ENCODE measurements at regions not wholly inside any gene's neighbourhood (a gene's known extent, or its start where the extent isn't known, plus 50 kb on each side); places are given as distances from the start of the nearest gene placed in this dataset.

DNA sequence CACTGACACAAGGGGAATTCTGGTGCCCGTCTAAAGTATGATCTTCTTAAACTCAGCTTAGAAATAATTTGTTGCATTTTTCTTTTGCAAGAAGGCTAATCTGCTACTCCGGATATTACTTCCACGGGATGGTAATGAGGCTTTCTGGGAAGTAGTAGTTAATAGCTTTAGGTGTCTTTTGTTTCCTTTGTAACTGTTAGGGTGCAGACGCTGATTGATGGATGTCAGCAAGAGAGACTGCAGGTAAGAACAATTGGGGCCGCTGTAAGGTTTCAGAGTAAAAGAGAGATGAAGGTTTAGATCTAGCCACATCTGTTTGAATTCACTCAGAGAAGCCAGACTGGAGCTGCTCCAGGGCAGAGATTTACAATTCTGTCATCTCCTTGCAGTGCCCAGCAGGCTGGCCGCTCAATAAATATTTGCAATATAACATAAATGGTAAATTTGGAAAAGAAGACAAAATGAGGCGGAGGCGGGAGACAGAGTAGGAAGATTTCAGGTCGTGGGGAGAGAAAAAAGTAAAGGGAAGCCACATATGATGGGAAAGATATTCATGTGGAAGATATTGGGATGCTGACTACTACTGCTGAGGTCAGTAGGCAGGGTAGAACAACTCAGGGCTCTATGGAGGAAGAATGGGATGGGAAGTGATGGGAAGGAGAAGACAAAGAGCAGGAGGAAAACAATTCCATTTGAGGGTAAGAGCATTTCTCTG is 320.5 kb downstream of the AASDHPPT start:
- H3K27me3 ChIP-seq (ENCODE audit: control insufficient read depth, insufficient read depth, low read length), result no peaks in the 10 kb centered on the region
- in situ Hi-C loops (cut with HindIII; ENCODE audit: low pct_unique_long_range_greater_than_20kb, low sequenced_read_pairs) (no loop called here), intact Hi-C loops (cut with micrococcal nuclease; ENCODE audit: unreplicated experiment) (no loop called here)
- ATAC-seq, result peak; percentile 23; the same call in 1 of the 2 replicates
- peak overlapping the region; percentile 74 for H3K27ac ChIP-seq (ENCODE audit: low read length)
- DNase-seq (ENCODE audit: low read depth, low spot score), result peak; percentile 12
- CTCF ChIA-PET, result interaction anchor here (1.1 kb wide), 1 partner anchor 602 kb away, joined by 6 read pairs; no protein-coding TSS in a partner anchor
- no peaks in the 10 kb centered on the region for H3K36me3 ChIP-seq (ENCODE audit: control insufficient read depth, insufficient read depth, low read length)
- peaks cover 22% of the 10 kb centered on the region; the same call in 1 of the 2 replicates for H3K9me3 ChIP-seq (ENCODE audit: control insufficient read depth, insufficient read depth, low read depth, low read length)
- peaks cover 5% of the 10 kb centered on the region for H3K4me1 ChIP-seq (ENCODE audit: control insufficient read depth, insufficient read depth, low read length)
- POLR2A ChIA-PET, result no interaction called here
- TF ChIP-seq, protein P1, sequence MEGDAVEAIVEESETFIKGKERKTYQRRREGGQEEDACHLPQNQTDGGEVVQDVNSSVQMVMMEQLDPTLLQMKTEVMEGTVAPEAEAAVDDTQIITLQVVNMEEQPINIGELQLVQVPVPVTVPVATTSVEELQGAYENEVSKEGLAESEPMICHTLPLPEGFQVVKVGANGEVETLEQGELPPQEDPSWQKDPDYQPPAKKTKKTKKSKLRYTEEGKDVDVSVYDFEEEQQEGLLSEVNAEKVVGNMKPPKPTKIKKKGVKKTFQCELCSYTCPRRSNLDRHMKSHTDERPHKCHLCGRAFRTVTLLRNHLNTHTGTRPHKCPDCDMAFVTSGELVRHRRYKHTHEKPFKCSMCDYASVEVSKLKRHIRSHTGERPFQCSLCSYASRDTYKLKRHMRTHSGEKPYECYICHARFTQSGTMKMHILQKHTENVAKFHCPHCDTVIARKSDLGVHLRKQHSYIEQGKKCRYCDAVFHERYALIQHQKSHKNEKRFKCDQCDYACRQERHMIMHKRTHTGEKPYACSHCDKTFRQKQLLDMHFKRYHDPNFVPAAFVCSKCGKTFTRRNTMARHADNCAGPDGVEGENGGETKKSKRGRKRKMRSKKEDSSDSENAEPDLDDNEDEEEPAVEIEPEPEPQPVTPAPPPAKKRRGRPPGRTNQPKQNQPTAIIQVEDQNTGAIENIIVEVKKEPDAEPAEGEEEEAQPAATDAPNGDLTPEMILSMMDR (IDR thresholded peaks at IDR 0.05), result no peak
- no peak for TF ChIP-seq TCF7L2 (IDR thresholded peaks at IDR 0.05; ENCODE audit: low read depth, low read length)
- TF ChIP-seq, protein P2, sequence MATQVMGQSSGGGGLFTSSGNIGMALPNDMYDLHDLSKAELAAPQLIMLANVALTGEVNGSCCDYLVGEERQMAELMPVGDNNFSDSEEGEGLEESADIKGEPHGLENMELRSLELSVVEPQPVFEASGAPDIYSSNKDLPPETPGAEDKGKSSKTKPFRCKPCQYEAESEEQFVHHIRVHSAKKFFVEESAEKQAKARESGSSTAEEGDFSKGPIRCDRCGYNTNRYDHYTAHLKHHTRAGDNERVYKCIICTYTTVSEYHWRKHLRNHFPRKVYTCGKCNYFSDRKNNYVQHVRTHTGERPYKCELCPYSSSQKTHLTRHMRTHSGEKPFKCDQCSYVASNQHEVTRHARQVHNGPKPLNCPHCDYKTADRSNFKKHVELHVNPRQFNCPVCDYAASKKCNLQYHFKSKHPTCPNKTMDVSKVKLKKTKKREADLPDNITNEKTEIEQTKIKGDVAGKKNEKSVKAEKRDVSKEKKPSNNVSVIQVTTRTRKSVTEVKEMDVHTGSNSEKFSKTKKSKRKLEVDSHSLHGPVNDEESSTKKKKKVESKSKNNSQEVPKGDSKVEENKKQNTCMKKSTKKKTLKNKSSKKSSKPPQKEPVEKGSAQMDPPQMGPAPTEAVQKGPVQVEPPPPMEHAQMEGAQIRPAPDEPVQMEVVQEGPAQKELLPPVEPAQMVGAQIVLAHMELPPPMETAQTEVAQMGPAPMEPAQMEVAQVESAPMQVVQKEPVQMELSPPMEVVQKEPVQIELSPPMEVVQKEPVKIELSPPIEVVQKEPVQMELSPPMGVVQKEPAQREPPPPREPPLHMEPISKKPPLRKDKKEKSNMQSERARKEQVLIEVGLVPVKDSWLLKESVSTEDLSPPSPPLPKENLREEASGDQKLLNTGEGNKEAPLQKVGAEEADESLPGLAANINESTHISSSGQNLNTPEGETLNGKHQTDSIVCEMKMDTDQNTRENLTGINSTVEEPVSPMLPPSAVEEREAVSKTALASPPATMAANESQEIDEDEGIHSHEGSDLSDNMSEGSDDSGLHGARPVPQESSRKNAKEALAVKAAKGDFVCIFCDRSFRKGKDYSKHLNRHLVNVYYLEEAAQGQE (IDR thresholded peaks at IDR 0.05; ENCODE audit: insufficient read depth in 1 of 2, low read depth in 2 of 2, low read length in 1 of 2), result no peak
- no TSS peak for BruUV-seq (replicated peaks)
- H3K4me3 ChIP-seq (ENCODE audit: low read depth in 2 of 2, low read length in 2 of 2), result peak overlapping the region in 1 of 2 experiments; percentile 23; a peak in 2 of 4 replicates

DNA sequence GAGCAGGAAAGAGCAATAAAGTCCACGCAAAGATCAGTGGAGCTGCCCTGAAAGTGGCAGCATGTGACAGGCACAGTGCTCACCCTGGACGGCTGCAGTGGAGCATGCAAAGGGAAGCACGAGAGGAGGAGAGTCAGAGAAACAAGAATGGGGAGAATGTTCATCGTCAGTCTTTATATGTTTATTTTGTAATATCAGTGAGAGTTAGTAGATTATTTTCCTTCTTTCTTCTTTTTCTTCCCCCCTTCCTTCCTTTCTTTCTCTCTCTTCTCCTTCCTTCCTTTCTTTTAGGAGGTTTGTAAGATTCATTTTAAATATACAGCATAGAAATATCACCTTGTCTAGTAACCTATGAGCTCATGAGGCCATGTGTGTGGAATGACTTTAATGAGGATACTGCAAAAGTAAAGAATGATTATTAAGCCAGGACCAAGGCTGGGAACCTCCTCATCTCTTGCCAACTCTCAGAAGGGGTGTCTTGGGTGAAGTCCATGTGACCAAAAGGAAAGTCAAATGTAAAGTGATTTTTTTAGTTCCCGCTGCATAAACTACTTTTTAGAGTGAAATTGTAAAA is 321.1 kb downstream of the AASDHPPT start:
- ChIA-PET POLR2A (interaction anchor here (0.6 kb wide), 2 partner anchors 13 to 246 kb away, joined by 3 to 6 read pairs; no protein-coding TSS in a partner anchor), CTCF (no interaction called here)
- no peaks in the 10 kb centered on the region for H3K36me3 ChIP-seq (ENCODE audit: control insufficient read depth, insufficient read depth, low read length)
- peaks cover 5% of the 10 kb centered on the region for H3K4me1 ChIP-seq (ENCODE audit: control insufficient read depth, insufficient read depth, low read length)
- peak overlapping the region; percentile 74 for H3K27ac ChIP-seq (ENCODE audit: low read length)
- in situ Hi-C loops (cut with HindIII; ENCODE audit: low pct_unique_long_range_greater_than_20kb, low sequenced_read_pairs), result no loop called here
- peak; percentile 82 for ATAC-seq
- intact Hi-C loops (cut with micrococcal nuclease; ENCODE audit: unreplicated experiment), result no loop called here
- H3K9me3 ChIP-seq (ENCODE audit: control insufficient read depth, insufficient read depth, low read depth, low read length), result peaks cover 22% of the 10 kb centered on the region; the same call in 1 of the 2 replicates
- no peak for DNase-seq (ENCODE audit: low read depth, low spot score)
- peak overlapping the region in 1 of 2 experiments; percentile 23; a peak in 2 of 4 replicates for H3K4me3 ChIP-seq (ENCODE audit: low read depth in 2 of 2, low read length in 2 of 2)
- TF ChIP-seq, protein P1 (IDR thresholded peaks at IDR 0.05), result no peak
- TF ChIP-seq SIN3A (IDR thresholded peaks at IDR 0.05; ENCODE audit: borderline replicate concordance, insufficient read depth, low read depth, low read length), result no peak
- TF ChIP-seq, protein P2 (IDR thresholded peaks at IDR 0.05; ENCODE audit: insufficient read depth in 1 of 2, low read depth in 2 of 2, low read length in 1 of 2), result no peak
- no peak for TF ChIP-seq POLR2AphosphoS5 (IDR thresholded peaks at IDR 0.05; ENCODE audit: low read depth, low read length)
- TF ChIP-seq TCF7L2 (IDR thresholded peaks at IDR 0.05; ENCODE audit: low read depth, low read length), result no peak; the same call in 1 of the 2 replicates
- H3K27me3 ChIP-seq (ENCODE audit: control insufficient read depth, insufficient read depth, low read length), result no peaks in the 10 kb centered on the region
- no TSS peak for BruUV-seq (replicated peaks)
